WTC11 (cell line): ENCODE measurements at regions not wholly inside any gene's neighbourhood (a gene's known extent, or its start where the extent isn't known, plus 50 kb on each side); places are given as distances from the start of the nearest gene placed in this dataset.

ENCODE experiments used
- ARID4B ChIP-seq: sonication (generic); formaldehyde crosslinking; IDR thresholded peaks from 2 replicates; pipeline ENCODE4 v1.8.0; 2023; ENCODE audit warnings: missing genetic modification reagents, mild to moderate bottlenecking, borderline replicate concordance
- ATF1 ChIP-seq: sonication (generic); formaldehyde crosslinking; IDR thresholded peaks from 2 replicates; pipeline ENCODE4 v1.8.1; 2023; ENCODE audit warnings: mild to moderate bottlenecking, moderate library complexity, missing genetic modification reagents
- CTCF ChIP-seq: fragments of 200-600 bp; IDR thresholded peaks from 2 replicates; pipeline ENCODE4 v1.8.0; 2022; ENCODE audit warnings: antibody characterized with exemption
- ERG ChIP-seq: fragments of 250-450 bp; sonication (Bioruptor Pico); IDR thresholded peaks from 2 replicates; pipeline ENCODE4 v1.8.0; 2021; ENCODE audit warnings: mild to moderate bottlenecking
- ESRRA ChIP-seq: sonication (generic); formaldehyde crosslinking; IDR thresholded peaks from 2 replicates; pipeline ENCODE4 v1.8.1; 2022; ENCODE audit warnings: mild to moderate bottlenecking, missing genetic modification reagents, borderline replicate concordance
- MYBL2 ChIP-seq: sonication (generic); formaldehyde crosslinking; IDR thresholded peaks from 2 replicates; pipeline ENCODE4 v1.8.1; 2023; ENCODE audit warnings: mild to moderate bottlenecking, moderate library complexity, missing genetic modification reagents
- NFE2L1 ChIP-seq: sonication (generic); formaldehyde crosslinking; IDR thresholded peaks from 2 replicates; pipeline ENCODE4 v1.8.1; 2023; ENCODE audit warnings: missing genetic modification reagents
- NR2C2 ChIP-seq: sonication (generic); formaldehyde crosslinking; IDR thresholded peaks from 2 replicates; pipeline ENCODE4 v1.8.0; 2022; ENCODE audit warnings: mild to moderate bottlenecking, missing genetic modification reagents
- NR3C1 ChIP-seq: sonication (generic); formaldehyde crosslinking; conservative IDR thresholded peaks from 2 replicates; pipeline ENCODE4 v1.8.1; 2023; ENCODE audit warnings: low read depth, mild to moderate bottlenecking, missing genetic modification reagents
- SP1 ChIP-seq: sonication (generic); formaldehyde crosslinking; conservative IDR thresholded peaks from 2 replicates; pipeline ENCODE4 v1.8.1; 2022; ENCODE audit warnings: missing genetic modification reagents
- TEAD1 ChIP-seq: sonication (generic); formaldehyde crosslinking; IDR thresholded peaks from 2 replicates; pipeline ENCODE4 v1.8.0; 2022; ENCODE audit warnings: mild to moderate bottlenecking, missing genetic modification reagents
- TEAD4 ChIP-seq: sonication (generic); formaldehyde crosslinking; IDR thresholded peaks from 2 replicates; pipeline ENCODE4 v1.8.0; 2022; ENCODE audit warnings: mild to moderate bottlenecking, missing genetic modification reagents
- ZNF263 ChIP-seq: sonication (generic); formaldehyde crosslinking; IDR thresholded peaks from 2 replicates; pipeline ENCODE4 v1.8.1; 2022; ENCODE audit warnings: low read depth, mild to moderate bottlenecking, moderate library complexity, missing genetic modification reagents

GRCh38 chr6:86526238-86526637 is 411.1 kb upstream of the HTR1E start:
- TF ChIP-seq CTCF (no peak), TEAD4 (no peak), ERG (CRISPR knock-in tag) (no peak), ATF1 (CRISPR knock-in tag) (no peak), NR2C2 (CRISPR knock-in tag) (no peak), ZNF263 (CRISPR knock-in tag) (no peak), ARID4B (no peak), SP1 (no peak), TEAD1 (CRISPR knock-in tag) (no peak), NR3C1 (CRISPR knock-in tag) (no peak), MYBL2 (CRISPR knock-in tag) (no peak), NFE2L1 (CRISPR knock-in tag) (no peak), ESRRA (CRISPR knock-in tag) (no peak)
